Neural cell (in vitro differentiated cells): ENCODE measurements at regions not wholly inside any gene's neighbourhood (a gene's known extent, or its start where the extent isn't known, plus 50 kb on each side); places are given as distances from the start of the nearest gene placed in this dataset.

Experiments used
- EP300 ChIP-seq: fragments of 450-650 bp; conservative IDR thresholded peaks from 2 replicates; pipeline ENCODE4 v1.6.1; 2014; ENCODE audit warnings: antibody characterized with exemption, mild to moderate bottlenecking, moderate library complexity; ENCODE audit not compliant: poor library complexity, severe bottlenecking
- EZH2 ChIP-seq: fragments of 200-600, 300-800 bp; shearing (Covaris generic), sonication (generic); IDR thresholded peaks from 2 replicates; pipeline ENCODE4 v1.6.1; 2014; ENCODE audit warnings: antibody characterized with exemption, low read length, borderline replicate concordance, mild to moderate bottlenecking; ENCODE audit not compliant: insufficient read depth, poor library complexity, severe bottlenecking
- MXI1 ChIP-seq: fragments of 450-650 bp; conservative IDR thresholded peaks from 2 replicates; pipeline ENCODE4 v1.6.1; 2014; ENCODE audit warnings: antibody characterized with exemption, mild to moderate bottlenecking; ENCODE audit not compliant: poor library complexity, severe bottlenecking
- POLR2AphosphoS5 ChIP-seq: IDR thresholded peaks from 2 replicates; pipeline ENCODE4 v1.6.1; 2012
- TAF1 ChIP-seq: IDR thresholded peaks from 2 replicates; pipeline ENCODE4 v1.6.1; 2012; ENCODE audit warnings: low read depth
- TF ChIP-seq, protein P1 (sequence below): fragments of 450-650 bp; IDR thresholded peaks from 2 replicates; pipeline ENCODE4 v1.5.1; 2014; ENCODE audit warnings: antibody characterized with exemption, mild to moderate bottlenecking, moderate library complexity; ENCODE audit not compliant: poor library complexity, severe bottlenecking
- TF ChIP-seq, protein P2 (sequence below): IDR thresholded peaks from 2 replicates; pipeline ENCODE4 v1.6.1; 2012; ENCODE audit warnings: borderline replicate concordance

DNA sequence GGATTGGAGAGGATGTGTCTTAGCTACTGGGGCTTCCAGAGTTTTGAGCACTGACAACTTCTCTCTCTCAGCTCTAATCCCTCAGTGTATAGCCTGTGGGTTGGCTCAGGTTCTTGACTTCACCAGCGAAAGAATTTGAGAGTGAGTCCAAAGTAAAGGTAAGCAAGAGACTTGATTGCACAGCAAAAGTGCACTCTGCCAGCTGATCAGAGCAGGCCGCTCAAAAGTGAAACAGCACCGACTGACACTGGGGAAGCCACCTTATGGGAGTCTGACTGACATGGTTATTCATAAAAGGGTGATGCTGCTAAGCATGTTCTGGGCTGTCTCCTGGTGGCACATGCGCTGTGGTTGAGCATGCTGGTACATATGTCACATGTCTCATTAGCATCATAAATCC, 389.5 kb downstream of the CBLN4 start:
- TF ChIP-seq, protein P1, sequence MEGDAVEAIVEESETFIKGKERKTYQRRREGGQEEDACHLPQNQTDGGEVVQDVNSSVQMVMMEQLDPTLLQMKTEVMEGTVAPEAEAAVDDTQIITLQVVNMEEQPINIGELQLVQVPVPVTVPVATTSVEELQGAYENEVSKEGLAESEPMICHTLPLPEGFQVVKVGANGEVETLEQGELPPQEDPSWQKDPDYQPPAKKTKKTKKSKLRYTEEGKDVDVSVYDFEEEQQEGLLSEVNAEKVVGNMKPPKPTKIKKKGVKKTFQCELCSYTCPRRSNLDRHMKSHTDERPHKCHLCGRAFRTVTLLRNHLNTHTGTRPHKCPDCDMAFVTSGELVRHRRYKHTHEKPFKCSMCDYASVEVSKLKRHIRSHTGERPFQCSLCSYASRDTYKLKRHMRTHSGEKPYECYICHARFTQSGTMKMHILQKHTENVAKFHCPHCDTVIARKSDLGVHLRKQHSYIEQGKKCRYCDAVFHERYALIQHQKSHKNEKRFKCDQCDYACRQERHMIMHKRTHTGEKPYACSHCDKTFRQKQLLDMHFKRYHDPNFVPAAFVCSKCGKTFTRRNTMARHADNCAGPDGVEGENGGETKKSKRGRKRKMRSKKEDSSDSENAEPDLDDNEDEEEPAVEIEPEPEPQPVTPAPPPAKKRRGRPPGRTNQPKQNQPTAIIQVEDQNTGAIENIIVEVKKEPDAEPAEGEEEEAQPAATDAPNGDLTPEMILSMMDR: no peak
- TF ChIP-seq EZH2 (no peak), TAF1 (no peak), POLR2AphosphoS5 (no peak), EP300 (no peak), MXI1 (no peak)
- TF ChIP-seq, protein P2, sequence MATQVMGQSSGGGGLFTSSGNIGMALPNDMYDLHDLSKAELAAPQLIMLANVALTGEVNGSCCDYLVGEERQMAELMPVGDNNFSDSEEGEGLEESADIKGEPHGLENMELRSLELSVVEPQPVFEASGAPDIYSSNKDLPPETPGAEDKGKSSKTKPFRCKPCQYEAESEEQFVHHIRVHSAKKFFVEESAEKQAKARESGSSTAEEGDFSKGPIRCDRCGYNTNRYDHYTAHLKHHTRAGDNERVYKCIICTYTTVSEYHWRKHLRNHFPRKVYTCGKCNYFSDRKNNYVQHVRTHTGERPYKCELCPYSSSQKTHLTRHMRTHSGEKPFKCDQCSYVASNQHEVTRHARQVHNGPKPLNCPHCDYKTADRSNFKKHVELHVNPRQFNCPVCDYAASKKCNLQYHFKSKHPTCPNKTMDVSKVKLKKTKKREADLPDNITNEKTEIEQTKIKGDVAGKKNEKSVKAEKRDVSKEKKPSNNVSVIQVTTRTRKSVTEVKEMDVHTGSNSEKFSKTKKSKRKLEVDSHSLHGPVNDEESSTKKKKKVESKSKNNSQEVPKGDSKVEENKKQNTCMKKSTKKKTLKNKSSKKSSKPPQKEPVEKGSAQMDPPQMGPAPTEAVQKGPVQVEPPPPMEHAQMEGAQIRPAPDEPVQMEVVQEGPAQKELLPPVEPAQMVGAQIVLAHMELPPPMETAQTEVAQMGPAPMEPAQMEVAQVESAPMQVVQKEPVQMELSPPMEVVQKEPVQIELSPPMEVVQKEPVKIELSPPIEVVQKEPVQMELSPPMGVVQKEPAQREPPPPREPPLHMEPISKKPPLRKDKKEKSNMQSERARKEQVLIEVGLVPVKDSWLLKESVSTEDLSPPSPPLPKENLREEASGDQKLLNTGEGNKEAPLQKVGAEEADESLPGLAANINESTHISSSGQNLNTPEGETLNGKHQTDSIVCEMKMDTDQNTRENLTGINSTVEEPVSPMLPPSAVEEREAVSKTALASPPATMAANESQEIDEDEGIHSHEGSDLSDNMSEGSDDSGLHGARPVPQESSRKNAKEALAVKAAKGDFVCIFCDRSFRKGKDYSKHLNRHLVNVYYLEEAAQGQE: no peak
